ENCODE measurements at regions not wholly inside any gene's neighbourhood (a gene's known extent, or its start where the extent isn't known, plus 50 kb on each side); places are given as distances from the start of the nearest gene placed in this dataset.

DNA sequence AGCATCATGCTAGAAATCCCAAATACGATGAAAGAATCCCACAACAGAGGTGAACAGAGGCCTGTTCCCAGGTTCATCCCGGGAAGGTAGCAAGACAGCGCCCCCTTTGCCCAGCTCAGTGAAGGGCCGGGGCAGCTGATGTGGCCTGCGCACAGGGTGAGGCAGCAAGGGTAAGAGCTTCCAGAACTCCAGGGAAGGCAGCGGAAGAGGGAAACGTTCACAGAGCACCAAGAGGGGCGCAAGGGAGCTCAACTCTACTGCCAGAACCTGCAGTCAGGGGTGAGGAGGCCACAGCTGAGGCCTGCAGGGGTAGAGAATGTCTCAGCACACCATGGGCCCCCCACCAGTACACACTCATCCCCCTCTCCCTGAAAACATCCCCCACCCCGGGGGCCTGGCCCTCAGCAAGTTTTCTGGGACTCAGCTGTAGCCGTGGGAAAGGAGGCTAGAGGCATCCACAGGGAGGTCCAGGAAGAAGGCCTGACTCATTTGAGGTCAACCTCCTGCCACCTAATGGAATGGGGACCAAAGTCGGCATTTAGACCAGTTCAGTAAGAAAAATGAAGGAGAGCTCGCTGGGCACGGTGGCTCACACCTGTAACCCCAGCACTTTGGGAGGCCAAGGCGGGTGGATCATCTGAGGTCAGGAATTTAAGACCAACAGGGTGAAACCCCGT lies 95.6 kb upstream of the ASAP2 start (continued):
- TF ChIP-seq ZBTB38 (CRISPR knock-in tag; IDR thresholded peaks at IDR 0.05) (no peak), TFAP4 (IDR thresholded peaks at IDR 0.05; ENCODE audit: borderline replicate concordance, low read depth) (0 out of 2 replicates have a peak, but pooled peaks have one; percentile 10), NCOA5 (CRISPR knock-in tag; IDR thresholded peaks at IDR 0.05) (no peak), ZNF552 (CRISPR knock-in tag; IDR thresholded peaks at IDR 0.05; ENCODE audit: borderline replicate concordance) (no peak), RBFOX2 (IDR thresholded peaks at IDR 0.05; ENCODE audit: low read depth, low read length) (no peak), ZBTB39 (CRISPR knock-in tag; IDR thresholded peaks at IDR 0.05) (0 out of 2 replicates have a peak, but pooled peaks have one; percentile 41), ZNF160 (CRISPR knock-in tag; IDR thresholded peaks at IDR 0.05) (0 out of 2 replicates have a peak, but pooled peaks have one; percentile 34), NAIF1 (CRISPR knock-in tag; IDR thresholded peaks at IDR 0.05; ENCODE audit: borderline replicate concordance) (no peak), STAT5B (CRISPR knock-in tag; IDR thresholded peaks at IDR 0.05) (no peak), MTF2 (CRISPR knock-in tag; IDR thresholded peaks at IDR 0.05; ENCODE audit: borderline replicate concordance) (0 out of 2 replicates have a peak, but pooled peaks have one; percentile 38), MAFK (conservative IDR thresholded peaks at IDR 0.05 in 1 of 2, IDR thresholded peaks at IDR 0.05 in 1 of 2; ENCODE audit: low read length in 2 of 2) (no peak), RORA (CRISPR knock-in tag; IDR thresholded peaks at IDR 0.05) (no peak), KDM5A (IDR thresholded peaks at IDR 0.05; ENCODE audit: borderline replicate concordance, low read length) (no peak), NCOR1 (IDR thresholded peaks at IDR 0.05; ENCODE audit: borderline replicate concordance, low read length) (no peak), TEAD3 (CRISPR knock-in tag; optimal IDR thresholded peaks at IDR 0.05; ENCODE audit: borderline replicate concordance) (peak; percentile 25), ZMYM4 (CRISPR knock-in tag; IDR thresholded peaks at IDR 0.05) (no peak), DRAP1 (CRISPR knock-in tag; IDR thresholded peaks at IDR 0.05) (no peak), TBL1XR1 (IDR thresholded peaks at IDR 0.05; ENCODE audit: borderline replicate concordance, low read length, partially characterized antibody) (no peak), HOXD1 (CRISPR knock-in tag; IDR thresholded peaks at IDR 0.05) (no peak), KLF15 (CRISPR knock-in tag; IDR thresholded peaks at IDR 0.05; ENCODE audit: borderline replicate concordance) (no peak)
- TF ChIP-seq, protein P1, sequence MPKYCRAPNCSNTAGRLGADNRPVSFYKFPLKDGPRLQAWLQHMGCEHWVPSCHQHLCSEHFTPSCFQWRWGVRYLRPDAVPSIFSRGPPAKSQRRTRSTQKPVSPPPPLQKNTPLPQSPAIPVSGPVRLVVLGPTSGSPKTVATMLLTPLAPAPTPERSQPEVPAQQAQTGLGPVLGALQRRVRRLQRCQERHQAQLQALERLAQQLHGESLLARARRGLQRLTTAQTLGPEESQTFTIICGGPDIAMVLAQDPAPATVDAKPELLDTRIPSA (CRISPR knock-in tag; IDR thresholded peaks at IDR 0.05; ENCODE audit: borderline replicate concordance) = no peak
- TF ChIP-seq, protein P2, sequence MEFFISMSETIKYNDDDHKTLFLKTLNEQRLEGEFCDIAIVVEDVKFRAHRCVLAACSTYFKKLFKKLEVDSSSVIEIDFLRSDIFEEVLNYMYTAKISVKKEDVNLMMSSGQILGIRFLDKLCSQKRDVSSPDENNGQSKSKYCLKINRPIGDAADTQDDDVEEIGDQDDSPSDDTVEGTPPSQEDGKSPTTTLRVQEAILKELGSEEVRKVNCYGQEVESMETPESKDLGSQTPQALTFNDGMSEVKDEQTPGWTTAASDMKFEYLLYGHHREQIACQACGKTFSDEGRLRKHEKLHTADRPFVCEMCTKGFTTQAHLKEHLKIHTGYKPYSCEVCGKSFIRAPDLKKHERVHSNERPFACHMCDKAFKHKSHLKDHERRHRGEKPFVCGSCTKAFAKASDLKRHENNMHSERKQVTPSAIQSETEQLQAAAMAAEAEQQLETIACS (CRISPR knock-in tag; IDR thresholded peaks at IDR 0.05) = no peak
- TF ChIP-seq, protein P3, sequence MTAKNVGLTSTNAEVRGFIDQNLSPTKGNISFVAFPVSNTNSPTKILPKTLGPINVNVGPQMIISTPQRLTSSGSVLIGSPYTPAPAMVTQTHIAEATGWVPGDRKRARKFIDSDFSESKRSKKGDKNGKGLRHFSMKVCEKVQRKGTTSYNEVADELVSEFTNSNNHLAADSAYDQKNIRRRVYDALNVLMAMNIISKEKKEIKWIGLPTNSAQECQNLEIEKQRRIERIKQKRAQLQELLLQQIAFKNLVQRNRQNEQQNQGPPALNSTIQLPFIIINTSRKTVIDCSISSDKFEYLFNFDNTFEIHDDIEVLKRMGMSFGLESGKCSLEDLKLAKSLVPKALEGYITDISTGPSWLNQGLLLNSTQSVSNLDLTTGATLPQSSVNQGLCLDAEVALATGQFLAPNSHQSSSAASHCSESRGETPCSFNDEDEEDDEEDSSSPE (CRISPR knock-in tag; IDR thresholded peaks at IDR 0.05) = no peak

All from HepG2 (cell line).